Esophagus muscularis mucosa (tissue), 4 donors: ENCODE measurements at regions not wholly inside any gene's neighbourhood (a gene's known extent, or its start where the extent isn't known, plus 50 kb on each side); places are given as distances from the start of the nearest gene placed in this dataset.

ENCODE experiments used
- CTCF ChIP-seq, 3 experiments: fragments of 200-600 bp in 2 of 3; fragments of 450-650 bp in 1 of 3; sonication (generic) in 2 of 3; IDR thresholded peaks; one replicate each; pipeline ENCODE4 v1.5.1; 2017 to 2019; ENCODE audit warnings: antibody characterized with exemption in 3 of 3, mild to moderate bottlenecking in 2 of 3, moderate library complexity in 1 of 3
- EP300 ChIP-seq: sonication (generic); formaldehyde crosslinking; IDR thresholded peaks from one replicate; pipeline ENCODE4 v1.6.1; 2017; ENCODE audit warnings: antibody characterized with exemption
- POLR2AphosphoS5 ChIP-seq, 2 donors: sonication (generic); formaldehyde crosslinking; IDR thresholded peaks; one replicate each; pipeline ENCODE4 v1.6.1; 2017; ENCODE audit warnings: antibody characterized with exemption in 2 of 2

- TF ChIP-seq CTCF (IDR thresholded peaks at IDR 0.05) (no peak), EP300 (no peak), POLR2AphosphoS5 (IDR thresholded peaks at IDR 0.05) (no peak)
These were observed 355.5 kb upstream of the ZEB2 start for GRCh38 chr2:144875290-144875969.
